HG03439 (cell line): ENCODE measurements at regions not wholly inside any gene's neighbourhood (a gene's known extent, or its start where the extent isn't known, plus 50 kb on each side); places are given as distances from the start of the nearest gene placed in this dataset.
A peak's percentile ranks its signal among the peaks of the same experiment; 100 is the strongest.

Experiments
- ATAC-seq: cut with Tn5 transposase; IDR thresholded peaks from one replicate; pipeline ENCODE4 v1.9.1; 2021; ENCODE audit warnings: mild to moderate bottlenecking, moderate library complexity; ENCODE audit not compliant: unreplicated experiment

- no peak for ATAC-seq
Observed at GRCh38 chr1:72579629-72580028, 297.3 kb upstream of the NEGR1 start.

GRCh38 chr1:72570815-72571214 lies 288.5 kb upstream of the NEGR1 start:
- no peak for ATAC-seq

- ATAC-seq, result peak; percentile 97
Observed at GRCh38 chr1:72568113-72568512, 285.8 kb upstream of the NEGR1 start.

- ATAC-seq, result no peak
Observed at GRCh38 chr1:72567521-72567920, 285.2 kb upstream of the NEGR1 start.

- ATAC-seq, result no peak
Observed at GRCh38 chr1:72564749-72565148, 282.4 kb upstream of the NEGR1 start.

- ATAC-seq, result no peak
Observed at GRCh38 chr1:72557446-72558049, 275.2 kb upstream of the NEGR1 start.

- ATAC-seq, result no peak
Observed at GRCh38 chr1:72547412-72547811, 265.1 kb upstream of the NEGR1 start.

GRCh38 chr1:72540674-72541073 lies 258.3 kb upstream of the NEGR1 start:
- ATAC-seq, result no peak

GRCh38 chr1:72535470-72535869 lies 253.1 kb upstream of the NEGR1 start:
- no peak for ATAC-seq

GRCh38 chr1:72530646-72531045 lies 248.3 kb upstream of the NEGR1 start:
- ATAC-seq, result no peak

GRCh38 chr1:72526926-72527325 lies 244.6 kb upstream of the NEGR1 start:
- ATAC-seq, result no peak

GRCh38 chr1:72524021-72524420 lies 241.7 kb upstream of the NEGR1 start:
- no peak for ATAC-seq

GRCh38 chr1:72521659-72522058 lies 239.3 kb upstream of the NEGR1 start:
- ATAC-seq, result no peak

GRCh38 chr1:72516826-72517225 lies 234.5 kb upstream of the NEGR1 start:
- no peak for ATAC-seq

GRCh38 chr1:72516264-72516663 lies 233.9 kb upstream of the NEGR1 start:
- ATAC-seq, result no peak

- ATAC-seq, result no peak
Observed at GRCh38 chr1:72498371-72498770, 216.0 kb upstream of the NEGR1 start.

GRCh38 chr1:72489801-72490200 lies 207.5 kb upstream of the NEGR1 start:
- no peak for ATAC-seq

- ATAC-seq, result no peak
Observed at GRCh38 chr1:72485801-72486200, 203.5 kb upstream of the NEGR1 start.

GRCh38 chr1:72483846-72484357 lies 201.6 kb upstream of the NEGR1 start:
- no peak for ATAC-seq

GRCh38 chr1:72482736-72483413 lies 200.5 kb upstream of the NEGR1 start:
- no peak for ATAC-seq

GRCh38 chr1:72481420-72481970 lies 199.2 kb upstream of the NEGR1 start:
- no peak for ATAC-seq

GRCh38 chr1:72466376-72466775 lies 184.0 kb upstream of the NEGR1 start:
- ATAC-seq, result no peak
